Retina (tissue), 1 donor: ENCODE measurements at regions not wholly inside any gene's neighbourhood (a gene's known extent, or its start where the extent isn't known, plus 50 kb on each side); places are given as distances from the start of the nearest gene placed in this dataset.
A peak's percentile ranks its signal among the peaks of the same experiment; 100 is the strongest.
"Not testable (repeated sequence)": the region's sequence is repeated elsewhere in the genome, so short reads cannot be mapped to it uniquely, and the experiment has no call there.

Source experiments
- DNase-seq: peaks from one replicate; pipeline ENCODE4 v3.0.0-alpha.2; 2016

GRCh38 chr18:44358402-44358801, 322.3 kb upstream of the SETBP1 start:
- no peak for DNase-seq

DNA sequence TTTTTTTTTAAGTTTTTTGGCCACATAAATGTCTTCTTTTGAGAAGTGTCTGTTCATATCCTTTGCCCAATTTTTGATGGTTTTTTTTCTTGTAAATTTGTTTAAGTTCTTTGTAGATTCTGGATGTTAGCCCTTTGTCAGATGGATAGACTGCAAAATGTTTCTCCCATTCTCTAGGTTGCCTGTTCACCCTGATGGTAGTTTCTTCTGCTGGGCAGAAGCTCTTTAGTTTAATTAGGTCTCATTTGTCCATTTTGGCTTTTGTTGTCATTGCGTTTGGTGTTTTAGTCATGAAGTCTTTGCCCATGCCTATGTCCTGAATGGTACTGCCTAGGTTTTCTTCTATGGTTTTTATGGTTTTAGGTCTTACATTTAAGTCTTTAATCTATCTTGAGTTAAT, 320.9 kb upstream of the SETBP1 start:
- DNase-seq, result not testable (repeated sequence)

GRCh38 chr18:44362213-44362612, 318.5 kb upstream of the SETBP1 start:
- DNase-seq, result not testable (repeated sequence)

DNA sequence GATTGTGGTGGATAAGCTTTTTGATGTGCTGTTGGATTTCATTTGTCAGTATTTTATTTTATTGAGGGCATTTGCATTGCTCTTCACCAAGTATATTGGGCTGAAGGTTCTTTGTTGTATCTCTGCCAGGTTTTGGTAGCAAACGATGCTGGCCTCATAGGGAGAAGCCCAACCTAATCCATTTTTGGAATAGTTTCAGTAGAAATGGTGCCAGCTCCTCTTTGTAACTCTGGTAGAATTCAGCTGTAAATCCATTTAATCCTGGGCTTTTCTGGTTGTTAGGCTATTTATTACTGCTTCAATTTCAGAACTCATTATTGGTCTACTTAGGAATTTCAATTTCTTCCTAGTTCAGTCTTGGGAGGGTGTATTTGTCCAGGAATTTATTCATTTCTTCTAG, 309.8 kb upstream of the SETBP1 start:
- no peak for DNase-seq

- DNase-seq, result no peak
Measured at GRCh38 chr18:44374966-44375365, 305.7 kb upstream of the SETBP1 start.

GRCh38 chr18:44386401-44386800, 294.3 kb upstream of the SETBP1 start:
- DNase-seq, result no peak

DNA sequence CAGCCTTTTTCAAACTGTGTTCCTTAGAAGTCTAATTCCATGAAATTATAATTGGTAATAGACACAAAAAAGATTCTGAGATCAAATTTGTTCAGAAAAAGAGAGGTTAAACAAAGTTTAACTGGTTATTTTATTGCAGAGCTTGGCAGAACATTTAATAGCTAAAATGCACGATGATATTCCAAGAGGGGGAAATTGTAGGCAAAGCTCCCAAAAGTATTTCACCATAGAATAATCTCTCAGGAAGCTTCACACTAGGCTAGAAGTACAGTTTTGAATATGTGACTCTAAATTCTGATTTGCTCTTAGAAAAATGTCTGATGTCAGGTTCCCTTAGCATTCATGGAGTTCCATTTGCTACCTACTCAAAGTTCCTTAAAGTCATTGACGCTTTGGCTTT, 292.4 kb upstream of the SETBP1 start:
- DNase-seq, result no peak

DNA sequence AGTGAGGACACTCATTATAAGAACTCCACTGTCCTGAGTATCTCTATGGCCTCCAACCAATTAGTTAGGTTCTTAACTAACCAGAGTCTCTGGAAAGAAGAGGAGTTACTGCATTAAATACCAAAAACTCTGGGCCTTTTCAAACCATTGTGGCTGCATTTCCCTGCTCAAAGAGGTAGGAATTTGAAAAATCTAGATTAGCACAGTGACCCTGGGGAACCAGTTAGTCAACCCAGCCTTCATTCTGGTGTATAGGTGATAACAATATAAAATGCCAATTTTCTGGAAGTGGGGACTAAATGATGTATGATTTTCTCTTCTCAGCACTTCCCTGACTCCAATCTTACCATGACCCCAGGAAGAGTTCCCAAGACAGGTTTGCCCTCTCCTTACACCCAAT, 287.8 kb upstream of the SETBP1 start:
- no peak for DNase-seq

- DNase-seq, result no peak
Measured at GRCh38 chr18:44393406-44393805, 287.3 kb upstream of the SETBP1 start.

DNA sequence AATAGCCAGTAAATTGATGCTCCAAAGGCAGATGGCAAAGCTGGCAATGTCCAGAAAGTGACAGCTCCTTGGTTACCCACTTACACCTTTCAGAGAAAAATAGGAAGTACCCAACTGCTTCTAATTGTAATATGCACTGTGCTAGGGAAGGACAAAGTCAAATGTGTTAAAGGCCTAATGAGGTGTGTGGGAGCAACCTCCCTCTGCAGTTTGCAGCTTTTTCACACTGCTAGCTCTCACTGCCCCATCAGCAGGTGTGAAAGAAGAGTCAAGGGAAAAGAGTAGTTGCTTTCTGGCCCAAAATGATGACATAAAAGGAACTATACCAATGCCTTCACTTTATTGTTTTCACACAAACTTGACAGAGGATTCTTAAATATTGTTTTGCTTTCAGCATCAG, 284.1 kb upstream of the SETBP1 start:
- no peak for DNase-seq

GRCh38 chr18:44409071-44409470, 271.6 kb upstream of the SETBP1 start:
- no peak for DNase-seq

GRCh38 chr18:44409515-44409914, 271.2 kb upstream of the SETBP1 start:
- DNase-seq, result no peak

DNA sequence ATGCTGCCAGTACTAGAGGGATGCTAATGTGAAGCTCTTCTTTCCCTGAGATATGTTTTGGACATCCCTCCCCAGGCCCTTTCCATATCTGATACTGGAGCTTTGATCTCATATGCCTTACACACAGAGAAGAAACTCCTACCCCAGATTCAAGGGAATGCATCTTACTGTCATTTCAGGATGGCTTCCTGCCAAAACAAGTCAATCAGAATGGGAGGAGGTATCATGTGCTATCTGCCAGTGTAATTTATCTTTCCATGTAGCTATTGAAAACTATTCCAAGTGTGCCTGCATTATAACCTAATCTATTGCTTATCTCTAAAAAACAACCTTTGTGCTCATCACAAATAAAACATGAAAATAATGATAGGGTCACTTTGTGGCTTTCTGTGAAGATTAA, 269.9 kb upstream of the SETBP1 start:
- no peak for DNase-seq

DNA sequence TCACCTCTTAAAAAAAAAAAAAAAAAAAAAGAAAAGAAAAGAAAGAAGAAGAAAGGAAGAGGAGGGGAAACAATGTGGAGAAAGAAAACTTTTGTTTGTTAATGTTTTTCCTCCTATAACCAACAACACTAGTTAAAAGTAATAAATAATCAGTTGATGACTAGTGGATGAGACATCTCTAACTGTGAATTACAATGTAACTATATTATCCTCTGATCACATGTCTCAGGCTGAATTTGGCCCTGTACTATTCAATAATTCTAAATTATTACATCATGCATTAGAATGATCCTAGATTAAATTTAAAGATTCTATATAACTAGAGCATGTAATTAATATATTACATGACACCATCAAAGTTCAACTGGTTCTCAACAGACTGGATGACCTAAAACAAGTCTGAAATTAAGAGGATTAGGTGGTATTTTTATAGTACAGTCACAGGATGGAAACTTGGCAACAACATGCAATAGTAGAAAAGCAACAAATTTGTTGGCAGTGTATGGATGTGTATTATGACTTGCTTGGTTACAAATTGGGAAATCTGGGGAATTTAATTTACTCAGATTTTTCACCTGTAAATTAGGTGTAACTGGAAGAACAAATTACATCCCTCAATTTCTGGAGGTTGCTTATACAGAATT, 269.3 kb upstream of the SETBP1 start:
- DNase-seq, result no peak

GRCh38 chr18:44411976-44412375, 268.7 kb upstream of the SETBP1 start:
- no peak for DNase-seq

GRCh38 chr18:44423814-44424644, 256.7 kb upstream of the SETBP1 start:
- peak; percentile 6 for DNase-seq

DNA sequence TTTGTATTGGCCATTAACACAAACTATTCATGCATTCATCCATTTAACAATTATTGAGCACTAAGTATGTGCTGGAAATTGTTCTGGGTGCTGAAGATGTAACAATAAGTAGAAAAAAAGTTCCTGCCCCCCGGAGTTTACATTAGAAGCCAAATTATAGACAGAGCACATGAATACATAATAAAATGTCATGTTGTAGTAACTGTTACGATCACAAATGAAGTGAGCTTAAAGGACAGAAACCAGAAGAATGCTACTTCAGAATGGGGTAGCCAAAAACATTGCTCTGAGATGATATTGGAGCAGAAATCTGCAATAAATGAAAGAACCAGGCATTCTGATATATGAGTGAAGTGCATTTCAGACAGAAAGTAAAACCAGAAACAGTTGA, 256.0 kb upstream of the SETBP1 start:
- DNase-seq, result no peak

DNA sequence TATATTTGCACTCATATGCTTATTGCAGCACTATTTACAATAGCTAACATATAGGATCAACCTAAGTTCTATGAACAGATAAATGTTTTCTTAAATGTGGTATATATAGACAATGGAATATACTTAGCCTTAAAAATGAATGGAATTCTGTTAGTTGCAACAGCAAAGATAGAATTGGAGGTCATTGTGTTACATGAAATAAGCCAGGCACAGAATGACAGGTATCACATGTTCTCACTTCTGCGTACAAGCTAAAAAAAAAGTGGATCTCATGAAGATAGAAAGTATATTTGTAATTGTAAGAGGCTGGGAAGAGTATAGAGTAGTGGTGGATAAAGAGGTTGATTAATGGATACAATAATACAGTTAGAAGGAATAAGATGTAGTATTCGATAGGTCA, 255.5 kb upstream of the SETBP1 start:
- DNase-seq, result no peak

DNA sequence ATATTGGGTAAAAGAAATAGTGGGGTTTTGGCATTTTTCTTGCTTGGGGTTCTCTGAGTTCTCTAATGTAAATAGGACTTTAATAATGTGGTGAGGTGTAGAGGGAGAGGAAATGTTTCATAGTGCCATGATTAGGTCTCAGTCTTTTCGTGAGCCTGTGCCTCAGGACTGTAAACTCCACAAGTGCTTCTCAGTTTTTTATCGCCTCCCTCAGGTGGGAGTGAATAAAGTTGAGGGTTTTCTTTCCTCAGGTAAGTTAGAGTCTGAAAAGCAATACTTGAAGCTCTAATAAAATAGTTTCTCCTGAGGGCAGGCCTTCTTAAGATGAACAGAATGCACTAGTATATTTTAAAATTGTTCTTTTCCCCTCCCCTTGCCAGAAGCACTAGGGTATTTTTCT, 243.1 kb upstream of the SETBP1 start:
- DNase-seq, result no peak

GRCh38 chr18:44450226-44450625, 230.5 kb upstream of the SETBP1 start:
- peak; percentile 8 for DNase-seq

DNA sequence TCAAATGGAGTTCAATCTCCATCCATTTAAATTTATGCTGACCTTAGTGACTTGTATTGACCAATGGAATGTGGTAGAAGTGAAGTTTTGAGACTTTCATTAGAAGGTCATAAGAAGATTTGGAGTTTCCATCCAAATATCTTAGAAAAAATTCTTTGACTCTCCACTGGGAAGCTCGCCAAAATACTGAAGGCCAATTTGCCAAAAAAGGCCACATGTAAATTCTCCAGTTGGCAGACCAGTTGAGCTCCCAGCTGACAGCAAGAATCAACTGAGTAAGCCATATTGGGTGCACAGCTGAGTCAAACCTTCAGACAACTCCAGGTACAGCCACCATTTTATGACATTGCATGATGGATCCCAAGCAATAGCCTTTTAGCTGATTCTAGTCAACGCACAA, 228.3 kb upstream of the SETBP1 start:
- no peak for DNase-seq

GRCh38 chr18:44453505-44453904, 227.2 kb upstream of the SETBP1 start:
- no peak for DNase-seq

DNA sequence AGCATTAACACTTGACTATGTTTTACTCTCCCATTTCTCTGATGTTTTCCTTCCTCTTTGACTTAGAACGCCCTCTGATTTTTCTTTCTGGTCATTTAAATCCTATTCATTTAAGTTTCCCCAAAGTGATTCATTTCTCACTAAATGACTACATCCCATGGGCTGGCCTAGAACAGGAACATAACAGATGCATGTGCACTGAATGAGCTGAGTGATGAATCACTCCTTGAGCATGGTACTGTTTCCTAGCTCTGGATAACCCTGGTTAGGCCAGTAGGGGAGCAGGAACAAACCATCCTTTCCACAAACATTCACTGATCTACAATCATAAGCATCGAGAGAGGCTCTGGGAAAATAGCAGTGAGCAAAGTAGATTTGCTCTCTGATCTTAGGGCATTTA, 221.9 kb upstream of the SETBP1 start:
- DNase-seq, result no peak

GRCh38 chr18:44464398-44465180, 216.1 kb upstream of the SETBP1 start:
- no peak for DNase-seq
